GM12878 (cell line): ENCODE measurements at regions not wholly inside any gene's neighbourhood (a gene's known extent, or its start where the extent isn't known, plus 50 kb on each side); places are given as distances from the start of the nearest gene placed in this dataset.

Experiments used
- ATAC-seq: fragments of 200-7000 bp; cut with Tn5 transposase; 3 replicates; pipeline ENCODE4 v1.9.1; 2020; ENCODE audit warnings: mild to moderate bottlenecking, moderate library complexity
- BruUV-seq: library from RNA; stranded (reverse); fragments of 400-500 nt; replicated peaks from 2 replicates; lab custom pipeline; 2021; lab: Mats Ljungman, UMichigan
- CTCF ChIA-PET: fragments of 300-600 bp; sonication (Branson Sonifier 250); formaldehyde crosslinking; extraction: SDS; loops from one replicate; lab custom pipeline; 2021; ENCODE audit warnings: inconsistent platforms; lab: Yijun Ruan, JAX
- POLR2A ChIA-PET: fragments of 350-600 bp; formaldehyde crosslinking; extraction: SDS; loops from one replicate; lab custom pipeline; 2021; ENCODE audit warnings: inconsistent platforms; lab: Charles Lee
- RAD21 ChIA-PET: fragments of 300-600 bp; sonication (Branson Sonifier 250); formaldehyde crosslinking; loops from one replicate; lab custom pipeline; 2023; ENCODE audit warnings: antibody characterized with exemption; ENCODE audit not compliant: unreplicated experiment; lab: Charles Lee
- SMC1A ChIA-PET: fragments of 300-600 bp; sonication (Branson Sonifier 250); formaldehyde crosslinking; loops from one replicate; lab custom pipeline; 2023; ENCODE audit not compliant: unreplicated experiment, uncharacterized antibody; lab: Charles Lee
- DNase-seq: peaks from one replicate; pipeline ENCODE4 v3.0.0-alpha.2; 2011; ENCODE audit warnings: low read depth, low spot score
- FAIRE-seq: peaks from 3 replicates; lab custom pipeline; 2011; peaks lifted over from hg19 to GRCh38; lab: Jason Lieb, UNC
- H2AFZ ChIP-seq: 2 replicates; pipeline ENCODE4 v1.6.0; 2011; ENCODE audit warnings: low read depth, low read length, control low read depth; ENCODE audit not compliant: control insufficient read depth
- H3K27ac ChIP-seq: 2 replicates; pipeline ENCODE4 v1.5.1; 2011; ENCODE audit warnings: control low read depth; ENCODE audit not compliant: control insufficient read depth, insufficient read depth
- H3K27me3 ChIP-seq, 2 experiments: replicated peaks in 1 of 2; 2 replicates each; pipeline versions ENCODE4 v1.6.0 to v1.6.1; 2011; ENCODE audit warnings: low read length in 1 of 2; ENCODE audit not compliant: control insufficient read depth in 2 of 2, insufficient read depth in 2 of 2
- H3K36me3 ChIP-seq, 2 experiments: 2 replicates each; pipeline ENCODE4 v1.5.1; 2011; ENCODE audit warnings: low read length in 1 of 2; ENCODE audit not compliant: control insufficient read depth in 2 of 2, insufficient read depth in 2 of 2
- H3K4me1 ChIP-seq: 2 replicates; pipeline ENCODE4 v1.6.1; 2011; ENCODE audit warnings: mild to moderate bottlenecking, low read length, moderate library complexity, mixed read lengths; ENCODE audit not compliant: control insufficient read depth, insufficient read depth
- H3K4me2 ChIP-seq: 2 replicates; pipeline ENCODE4 v1.6.0; 2011; ENCODE audit warnings: control low read depth; ENCODE audit not compliant: control insufficient read depth, insufficient read depth
- H3K4me3 ChIP-seq: fragments of 200-600 bp; sonication (generic); 2 replicates; pipeline ENCODE4 v1.5.1; 2016
- H3K79me2 ChIP-seq: 2 replicates; pipeline ENCODE4 v1.6.0; 2011; ENCODE audit warnings: low read length; ENCODE audit not compliant: control insufficient read depth, insufficient read depth
- H3K9ac ChIP-seq: 2 replicates; pipeline ENCODE4 v1.8.0; 2011; ENCODE audit warnings: low read length, control low read depth, mixed read lengths; ENCODE audit not compliant: control insufficient read depth, insufficient read depth
- H3K9me3 ChIP-seq: replicated peaks from 3 replicates; pipeline ENCODE4 v1.5.1; 2011; ENCODE audit warnings: mild to moderate bottlenecking, low read length; ENCODE audit not compliant: control insufficient read depth, insufficient read depth
- H4K20me1 ChIP-seq: 2 replicates; pipeline ENCODE4 v1.6.0; 2011; ENCODE audit not compliant: control insufficient read depth, insufficient read depth
- FOXM1 ChIP-seq: IDR thresholded peaks from 2 replicates; pipeline ENCODE4 v1.6.1; 2012; ENCODE audit warnings: low read depth, mild to moderate bottlenecking, inconsistent platforms, low read length, moderate library complexity
- IKZF2 ChIP-seq, 2 experiments: fragments of 450-650 bp; IDR thresholded peaks; 2 replicates each; pipeline ENCODE4 v1.6.1; 2017; ENCODE audit warnings: mild to moderate bottlenecking in 2 of 2, moderate library complexity in 2 of 2
- MXI1 ChIP-seq: fragments of 150-350 bp; IDR thresholded peaks from 2 replicates; pipeline ENCODE4 v1.6.1; 2011; ENCODE audit warnings: low read depth, mild to moderate bottlenecking, inconsistent platforms, low read length, improper control_type of control experiment
- NFYA ChIP-seq: IDR thresholded peaks from 2 replicates; pipeline ENCODE4 v1.6.1; 2011; ENCODE audit warnings: low read depth, mild to moderate bottlenecking, low read length, improper control_type of control experiment, borderline replicate concordance
- RBBP5 ChIP-seq: fragments of 200-600 bp; sonication (generic); conservative IDR thresholded peaks from 2 replicates; pipeline ENCODE4 v1.6.1; 2016
- USF2 ChIP-seq: IDR thresholded peaks from 2 replicates; pipeline ENCODE4 v1.6.1; 2011; ENCODE audit warnings: low read depth, low read length, improper control_type of control experiment, borderline replicate concordance
- WGBS: methylation state at CpG from one replicate; pipeline ENCODE4 v1.1.6; 2016; ENCODE audit warnings: low lambda C conversion rate; ENCODE audit not compliant: insufficient replicate concordance, insufficient coverage; ENCODE audit errors: missing lambda C conversion rate; 5-methylcytosine and 5-hydroxymethylcytosine counted together
- in situ Hi-C: fragments of 300-500 bp; cut with MboI; formaldehyde crosslinking; loops from 9 replicates; pipeline ENCODE4 v1.14.3; 2018; ENCODE audit warnings: mixed read lengths
- intact Hi-C: fragments of 100-400 bp; cut with micrococcal nuclease; formaldehyde crosslinking; loops from one replicate; pipeline ENCODE4 v1.14.2; 2022; ENCODE audit not compliant: unreplicated experiment

DNA sequence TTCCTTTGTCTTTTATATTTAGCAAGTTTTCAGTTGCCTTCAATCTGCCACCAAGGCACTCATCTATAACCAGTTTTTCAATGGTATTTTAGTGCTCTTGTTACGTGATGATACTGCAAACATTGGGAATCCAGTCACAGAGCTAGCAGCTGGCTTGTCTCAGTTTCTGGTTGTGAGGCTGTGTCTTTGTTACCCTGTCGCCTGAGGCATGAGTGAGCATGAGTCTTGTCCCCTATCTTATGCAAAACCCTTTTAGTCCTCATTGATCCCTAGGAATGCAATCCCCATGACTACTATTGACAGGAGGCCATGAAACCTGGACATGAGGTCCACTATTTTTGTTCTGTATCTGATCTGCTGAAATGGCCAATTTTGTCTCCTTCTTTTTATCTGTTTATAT, 391.0 kb downstream of the LMO7 start (continued):
- TF ChIP-seq USF2: no peak

DNA sequence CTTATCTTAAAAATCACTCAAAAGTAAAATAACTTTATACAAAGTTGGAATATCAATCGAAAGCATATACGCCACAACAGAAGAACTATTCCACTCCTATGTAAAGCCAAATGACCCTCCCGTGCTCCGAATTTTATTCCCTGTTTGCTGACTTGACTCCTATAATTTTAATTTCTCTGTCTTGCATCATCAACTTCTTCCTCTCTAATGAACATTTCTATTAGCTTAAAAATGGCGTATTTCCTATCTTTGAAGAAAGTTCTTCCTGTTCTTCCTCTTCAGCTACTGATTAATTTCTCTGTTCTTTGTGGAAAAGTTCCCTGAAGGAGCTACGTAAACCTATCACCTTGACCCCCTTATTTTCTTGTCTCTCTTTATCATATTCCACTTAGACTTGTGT, 389.3 kb downstream of the LMO7 start:
- H3K4me2 ChIP-seq: no peak overlapping the region
- no peaks in the 10 kb centered on the region for H4K20me1 ChIP-seq
- no peaks in the 10 kb centered on the region for H3K4me1 ChIP-seq
- no peak overlapping the region for H3K9ac ChIP-seq
- 23% methylated on average over 6 of the region's 6 CpGs for WGBS
- TF ChIP-seq IKZF2 (IDR thresholded peaks at IDR 0.05) (no peak), FOXM1 (no peak), MXI1 (no peak), RBBP5 (no peak), NFYA (no peak)
- no peak overlapping the region for H3K27ac ChIP-seq
- in situ Hi-C loops: no loop called here
- ChIA-PET RAD21 (interaction anchor here (2.0 kb wide), 1 partner anchor 8 kb away, joined by 6 read pairs; no protein-coding TSS in a partner anchor), POLR2A (no interaction called here), CTCF (interaction anchor here (1.5 to 2.3 kb wide), 5 partner anchors 149 to 329 kb away, joined by 4 to 11 read pairs (median 7); no protein-coding TSS in a partner anchor), SMC1A (interaction anchor here (0.5 kb wide), 1 partner anchor 977 kb away, joined by 3 read pairs; no protein-coding TSS in a partner anchor)
- no peak overlapping the region for H2AFZ ChIP-seq
- no peak for DNase-seq
- FAIRE-seq: no peak
- H3K9me3 ChIP-seq: no peaks in the 10 kb centered on the region
- BruUV-seq: no TSS peak
- intact Hi-C loops: no loop called here
- no peaks in the 10 kb centered on the region for H3K79me2 ChIP-seq
- no peaks in the 10 kb centered on the region for H3K27me3 ChIP-seq
- H3K36me3 ChIP-seq: no peaks in the 10 kb centered on the region
- H3K4me3 ChIP-seq: no peak overlapping the region
- ATAC-seq: no peak
